Tibial nerve (tissue), 4 donors: ENCODE measurements at regions not wholly inside any gene's neighbourhood (a gene's known extent, or its start where the extent isn't known, plus 50 kb on each side); places are given as distances from the start of the nearest gene placed in this dataset.

Experiments
- EP300 ChIP-seq, 2 donors: sonication (generic); formaldehyde crosslinking; IDR thresholded peaks; one replicate each; pipeline ENCODE4 v1.6.1; 2017; ENCODE audit warnings: antibody characterized with exemption in 2 of 2, mild to moderate bottlenecking in 1 of 2
- TF ChIP-seq, protein P1 (sequence below), 5 experiments: fragments of 200-600 bp in 3 of 5; fragments of 450-650 bp in 2 of 5; sonication (generic) in 3 of 5; IDR thresholded peaks; one replicate each; pipeline ENCODE4 v1.5.1; 2016 to 2019; ENCODE audit warnings: antibody characterized with exemption in 5 of 5, mild to moderate bottlenecking in 3 of 5, moderate library complexity in 2 of 5

GRCh38 chr10:4651404-4652037 is 174.5 kb upstream of the AKR1E2 start:
- TF ChIP-seq, protein P1, sequence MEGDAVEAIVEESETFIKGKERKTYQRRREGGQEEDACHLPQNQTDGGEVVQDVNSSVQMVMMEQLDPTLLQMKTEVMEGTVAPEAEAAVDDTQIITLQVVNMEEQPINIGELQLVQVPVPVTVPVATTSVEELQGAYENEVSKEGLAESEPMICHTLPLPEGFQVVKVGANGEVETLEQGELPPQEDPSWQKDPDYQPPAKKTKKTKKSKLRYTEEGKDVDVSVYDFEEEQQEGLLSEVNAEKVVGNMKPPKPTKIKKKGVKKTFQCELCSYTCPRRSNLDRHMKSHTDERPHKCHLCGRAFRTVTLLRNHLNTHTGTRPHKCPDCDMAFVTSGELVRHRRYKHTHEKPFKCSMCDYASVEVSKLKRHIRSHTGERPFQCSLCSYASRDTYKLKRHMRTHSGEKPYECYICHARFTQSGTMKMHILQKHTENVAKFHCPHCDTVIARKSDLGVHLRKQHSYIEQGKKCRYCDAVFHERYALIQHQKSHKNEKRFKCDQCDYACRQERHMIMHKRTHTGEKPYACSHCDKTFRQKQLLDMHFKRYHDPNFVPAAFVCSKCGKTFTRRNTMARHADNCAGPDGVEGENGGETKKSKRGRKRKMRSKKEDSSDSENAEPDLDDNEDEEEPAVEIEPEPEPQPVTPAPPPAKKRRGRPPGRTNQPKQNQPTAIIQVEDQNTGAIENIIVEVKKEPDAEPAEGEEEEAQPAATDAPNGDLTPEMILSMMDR (IDR thresholded peaks at IDR 0.05): no peak
- TF ChIP-seq EP300 (IDR thresholded peaks at IDR 0.05): no peak
